Esophagus squamous epithelium (tissue), 5 donors: ENCODE measurements at regions not wholly inside any gene's neighbourhood (a gene's known extent, or its start where the extent isn't known, plus 50 kb on each side); places are given as distances from the start of the nearest gene placed in this dataset.
"Not testable (repeated sequence)": the region's sequence is repeated elsewhere in the genome, so short reads cannot be mapped to it uniquely, and the experiment has no call there.

ENCODE experiments used
- DNase-seq: peaks from one replicate; lab custom pipeline; 2025; lab: John Stamatoyannopoulos, UW
- H3K27ac ChIP-seq, 4 donors: fragments of 200-600 bp; sonication (generic); one replicate each; pipeline ENCODE4 v1.5.1; 2016 to 2019; ENCODE audit warnings: mild to moderate bottlenecking in 1 of 4
- H3K27me3 ChIP-seq, 4 donors: fragments of 200-600 bp; sonication (generic); 1 replicate in 3 of 4; 2 replicates in 1 of 4; pipeline versions ENCODE4 v1.5.1 to v1.6.0; 2017 to 2021; ENCODE audit warnings: antibody characterized with exemption in 1 of 4
- H3K36me3 ChIP-seq, 3 donors: fragments of 200-600 bp; sonication (generic); one replicate each; pipeline ENCODE4 v1.5.1; 2016 to 2019
- H3K4me1 ChIP-seq, 3 donors: fragments of 200-600 bp; sonication (generic); one replicate each; pipeline ENCODE4 v1.5.1; 2017 to 2019
- H3K4me3 ChIP-seq, 4 donors: fragments of 200-600 bp; sonication (generic); 1 replicate in 3 of 4; 2 replicates in 1 of 4; pipeline ENCODE4 v1.5.1; 2016 to 2019; ENCODE audit warnings: mild to moderate bottlenecking in 2 of 4, moderate library complexity in 1 of 4
- H3K9me3 ChIP-seq, 3 donors: fragments of 200-600 bp; sonication (generic); one replicate each; pipeline ENCODE4 v1.5.1; 2016 to 2019
- POLR2A ChIP-seq, 4 donors: fragments of 450-650 bp; IDR thresholded peaks; one replicate each; pipeline ENCODE4 v1.6.1; 2017; ENCODE audit warnings: antibody characterized with exemption in 4 of 4, mild to moderate bottlenecking in 4 of 4, moderate library complexity in 3 of 4
- WGBS, 2 donors: methylation state at CpG; one replicate each; pipeline ENCODE4 v1.1.5; 2018; 5-methylcytosine and 5-hydroxymethylcytosine counted together
- intact Hi-C: fragments of 100-400 bp; cut with DNase I; formaldehyde crosslinking; loops from one replicate; pipeline ENCODE4 v1.15.0; 2022
- TF ChIP-seq, protein P1 (sequence below), 6 experiments: fragments of 450-650 bp in 4 of 6; fragments of 200-600 bp in 2 of 6; sonication (generic) in 2 of 6; IDR thresholded peaks; one replicate each; pipeline ENCODE4 v1.5.1; 2016 to 2019; ENCODE audit warnings: antibody characterized with exemption in 6 of 6, mild to moderate bottlenecking in 4 of 6, moderate library complexity in 4 of 6
- donor health status: DM: yes; HTN: yes; CAD: no.

GRCh38 chrX:42832764-42833549, 55.0 kb upstream of the PPP1R2C start:
- H3K27ac ChIP-seq, result peak overlapping the region; percentile 31 to 72 (median 54)
- no peaks in the 10 kb centered on the region for H3K27me3 ChIP-seq
- no peak for TF ChIP-seq POLR2A (IDR thresholded peaks at IDR 0.05)
- TF ChIP-seq, protein P1, sequence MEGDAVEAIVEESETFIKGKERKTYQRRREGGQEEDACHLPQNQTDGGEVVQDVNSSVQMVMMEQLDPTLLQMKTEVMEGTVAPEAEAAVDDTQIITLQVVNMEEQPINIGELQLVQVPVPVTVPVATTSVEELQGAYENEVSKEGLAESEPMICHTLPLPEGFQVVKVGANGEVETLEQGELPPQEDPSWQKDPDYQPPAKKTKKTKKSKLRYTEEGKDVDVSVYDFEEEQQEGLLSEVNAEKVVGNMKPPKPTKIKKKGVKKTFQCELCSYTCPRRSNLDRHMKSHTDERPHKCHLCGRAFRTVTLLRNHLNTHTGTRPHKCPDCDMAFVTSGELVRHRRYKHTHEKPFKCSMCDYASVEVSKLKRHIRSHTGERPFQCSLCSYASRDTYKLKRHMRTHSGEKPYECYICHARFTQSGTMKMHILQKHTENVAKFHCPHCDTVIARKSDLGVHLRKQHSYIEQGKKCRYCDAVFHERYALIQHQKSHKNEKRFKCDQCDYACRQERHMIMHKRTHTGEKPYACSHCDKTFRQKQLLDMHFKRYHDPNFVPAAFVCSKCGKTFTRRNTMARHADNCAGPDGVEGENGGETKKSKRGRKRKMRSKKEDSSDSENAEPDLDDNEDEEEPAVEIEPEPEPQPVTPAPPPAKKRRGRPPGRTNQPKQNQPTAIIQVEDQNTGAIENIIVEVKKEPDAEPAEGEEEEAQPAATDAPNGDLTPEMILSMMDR (IDR thresholded peaks at IDR 0.05), result no peak
- intact Hi-C loops, result no loop called here
- H3K4me3 ChIP-seq, result no peak overlapping the region
- H3K4me1 ChIP-seq, result peaks cover 0 to 15% (median 0%) of the 10 kb centered on the region in 3 donors
- H3K9me3 ChIP-seq, result no peaks in the 10 kb centered on the region
- WGBS, 2 donors, result 70 to 84% methylated on average over 5 of the region's 5 CpGs
- H3K36me3 ChIP-seq, result no peaks in the 10 kb centered on the region
- DNase-seq, result no peak

DNA sequence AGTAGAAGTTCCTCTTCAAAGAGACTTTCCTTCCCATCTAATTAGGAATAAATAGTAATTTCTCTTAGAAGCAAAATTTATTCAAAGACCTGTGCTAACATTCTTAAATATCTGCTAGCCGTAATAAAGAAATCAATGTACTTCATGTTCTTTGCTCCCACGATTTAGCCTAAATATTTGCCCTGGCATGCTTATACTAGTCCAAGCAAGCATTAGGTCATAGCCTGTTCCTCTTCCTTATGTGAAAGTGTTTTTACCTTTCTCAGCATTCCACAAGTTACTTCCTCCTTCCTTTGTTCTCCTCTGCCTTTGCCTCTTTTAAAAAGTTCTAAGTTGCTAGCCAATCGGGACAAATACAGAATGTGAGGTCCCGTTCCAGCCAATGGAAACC, 55.6 kb upstream of the PPP1R2C start:
- WGBS, 2 donors, result 51 to 54% methylated on average over 2 to 3 of the region's 4 CpGs
- H3K27me3 ChIP-seq, H3K36me3 ChIP-seq, H3K9me3 ChIP-seq, DNase-seq, intact Hi-C loops, H3K4me3 ChIP-seq: not testable (repeated sequence)
- Histone ChIP-seq H3K27ac (peak overlapping the region in 3 of 4 donors; percentile 51 to 72 (median 58)), H3K4me1 (peaks cover 0 to 15% (median 0%) of the 10 kb centered on the region in 3 donors)

- Histone ChIP-seq H3K4me3 (no peak overlapping the region), H3K27me3 (no peaks in the 10 kb centered on the region), H3K36me3 (no peaks in the 10 kb centered on the region), H3K4me1 (peaks cover 0 to 15% (median 0%) of the 10 kb centered on the region in 3 donors), H3K27ac (no peak overlapping the region), H3K9me3 (no peaks in the 10 kb centered on the region)
- WGBS, 2 donors, result 52 to 66% methylated on average over 4 of the region's 4 CpGs
- TF ChIP-seq, protein P1 (IDR thresholded peaks at IDR 0.05), result no peak
- no peak for TF ChIP-seq POLR2A (IDR thresholded peaks at IDR 0.05)
- DNase-seq, result no peak
- intact Hi-C loops, result no loop called here
Measured at GRCh38 chrX:42837101-42837726, 59.3 kb upstream of the PPP1R2C start.

DNA sequence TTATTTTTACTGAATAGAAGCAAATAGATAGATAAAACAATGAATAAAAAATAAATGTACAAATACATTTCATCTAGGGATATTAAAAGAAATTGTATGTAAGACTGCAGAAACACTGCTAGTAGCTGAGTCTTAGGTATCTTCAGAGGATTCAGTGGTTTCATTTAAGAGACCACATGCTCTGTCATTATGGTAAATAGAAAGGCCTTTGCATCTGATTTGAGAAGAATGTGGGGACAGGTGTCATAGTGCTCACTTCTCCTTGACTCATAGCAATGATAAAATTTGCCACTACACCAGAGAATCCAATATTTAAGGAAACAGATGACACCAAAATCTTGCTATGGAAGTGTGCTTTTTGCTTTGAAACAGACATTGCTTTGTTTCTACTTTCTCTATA, 59.8 kb upstream of the PPP1R2C start:
- H3K36me3 ChIP-seq, result no peaks in the 10 kb centered on the region
- H3K4me3 ChIP-seq, result no peak overlapping the region
- TF ChIP-seq, protein P1 (IDR thresholded peaks at IDR 0.05), result no peak
- TF ChIP-seq POLR2A (IDR thresholded peaks at IDR 0.05), result no peak
- no peaks in the 10 kb centered on the region for H3K27me3 ChIP-seq
- peaks cover 0 to 10% (median 0%) of the 10 kb centered on the region in 3 donors for H3K4me1 ChIP-seq
- H3K27ac ChIP-seq, result no peak overlapping the region
- intact Hi-C loops, result no loop called here
- no peaks in the 10 kb centered on the region for H3K9me3 ChIP-seq
- no peak for DNase-seq

DNA sequence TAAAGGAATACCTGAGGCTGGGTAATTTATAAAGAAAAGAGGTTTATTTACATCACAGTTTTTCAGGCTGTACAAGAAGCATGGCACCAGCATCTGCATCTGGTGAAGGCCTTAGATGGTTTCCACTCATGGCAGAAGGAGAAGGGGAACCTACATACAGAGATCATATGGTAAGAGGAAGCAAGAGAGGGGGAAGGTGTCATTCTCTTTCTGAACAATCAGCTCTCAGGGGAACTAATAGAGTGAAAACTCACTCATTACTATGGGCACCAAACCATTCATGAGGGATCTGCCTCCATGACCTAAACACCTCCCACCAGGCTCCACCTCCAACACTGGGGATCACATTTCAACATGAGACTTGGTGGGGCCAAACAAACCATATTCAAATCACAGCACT, 61.7 kb upstream of the PPP1R2C start:
- H3K9me3 ChIP-seq, result no peaks in the 10 kb centered on the region
- H3K27ac ChIP-seq, result no peak overlapping the region
- intact Hi-C loops, result no loop called here
- no peaks in the 10 kb centered on the region for H3K36me3 ChIP-seq
- DNase-seq, result no peak
- no peaks in the 10 kb centered on the region for H3K27me3 ChIP-seq
- TF ChIP-seq POLR2A (IDR thresholded peaks at IDR 0.05), result no peak
- TF ChIP-seq, protein P1 (IDR thresholded peaks at IDR 0.05), result no peak
- peaks cover 0 to under 1% (median 0%) of the 10 kb centered on the region in 3 donors for H3K4me1 ChIP-seq
- H3K4me3 ChIP-seq, result no peak overlapping the region
